K562 (cell line): ENCODE measurements at regions not wholly inside any gene's neighbourhood (a gene's known extent, or its start where the extent isn't known, plus 50 kb on each side); places are given as distances from the start of the nearest gene placed in this dataset.

ENCODE experiments used
- ATAC-seq: fragments of 200-7000 bp; cut with Tn5 transposase; 3 replicates; pipeline ENCODE4 v1.9.1; 2020; ENCODE audit warnings: moderate library complexity
- BruUV-seq: library from RNA; stranded (reverse); fragments of 400-500 nt; replicated peaks from 2 replicates; lab custom pipeline; 2021; lab: Mats Ljungman, UMichigan
- CTCF ChIA-PET: fragments of 300-600 bp; formaldehyde crosslinking; extraction: SDS; loops from one replicate; lab custom pipeline; 2021; ENCODE audit warnings: low intra/inter-chr PET ratio; lab: Yijun Ruan, JAX
- POLR2A ChIA-PET: fragments of 300-600, 350-650 bp; sonication (Branson Sonifier 250); formaldehyde crosslinking; extraction: SDS; loops from one replicate; lab custom pipeline; 2021; ENCODE audit warnings: antibody characterized with exemption, inconsistent platforms; lab: Yijun Ruan, JAX
- DNase-seq, 4 experiments: peaks; one replicate each; pipeline versions ENCODE4 v3.0.0 to v3.0.0-alpha.2; 2011 to 2018; ENCODE audit warnings: low spot score in 3 of 4, mixed read lengths in 3 of 4; ENCODE audit errors: extremely low read depth in 1 of 4
- FAIRE-seq: peaks from 2 replicates; lab custom pipeline; 2011; peaks lifted over from hg19 to GRCh38; lab: Jason Lieb, UNC
- H2AFZ ChIP-seq: 2 replicates; pipeline ENCODE4 v1.6.0; 2011; ENCODE audit warnings: low read depth, low read length, control low read depth, inconsistent platforms
- H3K27ac ChIP-seq: fragments of 200-600 bp; 3 replicates; pipeline ENCODE4 v1.8.0; 2011; ENCODE audit warnings: low read depth, mild to moderate bottlenecking, control low read depth, inconsistent platforms, low read length, moderate library complexity, mixed read lengths; ENCODE audit errors: extremely low read depth
- H3K27me3 ChIP-seq, 2 experiments: fragments of 300-600 bp in 1 of 2; 2 replicates in 1 of 2; 3 replicates in 1 of 2; pipeline versions ENCODE4 v1.6.0 to v1.8.0; 2011; ENCODE audit warnings: inconsistent platforms in 2 of 2, low read length in 2 of 2, mild to moderate bottlenecking in 1 of 2, mixed read lengths in 1 of 2, moderate library complexity in 1 of 2; ENCODE audit not compliant: control insufficient read depth in 2 of 2, insufficient read depth in 2 of 2
- H3K36me3 ChIP-seq: fragments of 300-600 bp; 3 replicates; pipeline ENCODE4 v1.8.0; 2011; ENCODE audit warnings: mild to moderate bottlenecking, low read length, inconsistent platforms; ENCODE audit not compliant: control insufficient read depth, insufficient read depth
- H3K4me1 ChIP-seq, 2 experiments: fragments of 200-600 bp in 1 of 2; replicated peaks in 1 of 2; 2 replicates in 1 of 2; 3 replicates in 1 of 2; pipeline versions ENCODE4 v1.5.1 to v1.8.0; 2011; ENCODE audit warnings: inconsistent platforms in 2 of 2, low read length in 2 of 2, mild to moderate bottlenecking in 1 of 2, mixed read lengths in 1 of 2, moderate library complexity in 1 of 2; ENCODE audit not compliant: control insufficient read depth in 2 of 2, insufficient read depth in 2 of 2
- H3K4me2 ChIP-seq: 2 replicates; pipeline ENCODE4 v1.6.1; 2011; ENCODE audit warnings: low read length, control low read depth, inconsistent platforms, mixed read lengths; ENCODE audit not compliant: insufficient read depth
- H3K4me3 ChIP-seq: fragments of 200-600 bp; sonication (generic), shearing (Covaris generic); 2 replicates; pipeline ENCODE4 v1.5.1; 2016; ENCODE audit warnings: control low read depth, inconsistent platforms
- H3K79me2 ChIP-seq: fragments of 200-600 bp; 3 replicates; pipeline ENCODE4 v1.8.0; 2011; ENCODE audit warnings: low read length, inconsistent platforms; ENCODE audit not compliant: control insufficient read depth, insufficient read depth
- H3K9ac ChIP-seq, 2 experiments: 2 replicates each; pipeline versions ENCODE4 v1.6.0 to v1.6.1; 2011; ENCODE audit warnings: low read depth in 2 of 2, low read length in 2 of 2, control low read depth in 1 of 2, inconsistent platforms in 1 of 2, mild to moderate bottlenecking in 1 of 2, mixed read lengths in 1 of 2; ENCODE audit not compliant: insufficient read depth in 1 of 2
- H3K9me1 ChIP-seq: one replicate; pipeline ENCODE4 v1.6.0; 2011; ENCODE audit warnings: inconsistent platforms, mild to moderate bottlenecking, low read length, moderate library complexity; ENCODE audit not compliant: control insufficient read depth, insufficient read depth
- H3K9me3 ChIP-seq: replicated peaks from 2 replicates; pipeline ENCODE4 v1.5.1; 2011; ENCODE audit warnings: low read depth, low read length, inconsistent platforms; ENCODE audit not compliant: control insufficient read depth, insufficient read depth
- H4K20me1 ChIP-seq: replicated peaks from 2 replicates; pipeline ENCODE4 v1.6.1; 2011; ENCODE audit warnings: low read length, inconsistent platforms, mixed read lengths; ENCODE audit not compliant: control insufficient read depth, insufficient read depth
- HCFC1 ChIP-seq: IDR thresholded peaks from 2 replicates; pipeline ENCODE4 v1.6.1; 2012; ENCODE audit warnings: low read depth, low read length, improper control_type of control experiment
- MYNN ChIP-seq, 2 experiments: sonication (generic); formaldehyde crosslinking in 1 of 2; IDR thresholded peaks; 2 replicates each; pipeline versions ENCODE4 v1.5.0 to v1.6.1; 2016 to 2020; ENCODE audit warnings: antibody characterized with exemption in 1 of 2, missing genetic modification reagents in 1 of 2
- POLR2AphosphoS5 ChIP-seq: IDR thresholded peaks from 2 replicates; pipeline ENCODE4 v1.6.1; 2011; ENCODE audit warnings: mild to moderate bottlenecking, low read depth, low read length, moderate library complexity; ENCODE audit not compliant: control insufficient read depth, insufficient read depth
- RAD21 ChIP-seq, 2 experiments: fragments of 250-450 bp in 1 of 2; fragments of 450-650 bp in 1 of 2; sonication (Bioruptor Pico) in 1 of 2; formaldehyde crosslinking in 1 of 2; IDR thresholded peaks in 1 of 2; conservative IDR thresholded peaks in 1 of 2; 2 replicates each; pipeline versions ENCODE4 v1.4.0 to v1.8.0; 2020 to 2022; ENCODE audit warnings: mild to moderate bottlenecking in 2 of 2, moderate library complexity in 1 of 2
- SMAD4 ChIP-seq: fragments of 250-450 bp; sonication (Bioruptor Pico); conservative IDR thresholded peaks from 2 replicates; pipeline ENCODE4 v1.8.0; 2021; ENCODE audit warnings: inconsistent platforms, mild to moderate bottlenecking, moderate library complexity
- TAL1 ChIP-seq: fragments of 450-650 bp; IDR thresholded peaks from 2 replicates; pipeline ENCODE4 v1.6.1; 2016; ENCODE audit warnings: mild to moderate bottlenecking
- TEAD1 ChIP-seq, 2 experiments: fragments of 450-650 bp in 1 of 2; sonication (generic) in 1 of 2; formaldehyde crosslinking; IDR thresholded peaks; 2 replicates each; pipeline versions ENCODE4 v1.4.0 to v1.8.0; 2020 to 2022; ENCODE audit warnings: mild to moderate bottlenecking in 2 of 2, missing genetic modification reagents in 1 of 2
- WGBS: fragments of 100-300 bp; shearing (Covaris generic); methylation state at CpG from one replicate; pipeline ENCODE4 v1.1.6; 2016; ENCODE audit warnings: low coverage, mixed read lengths; ENCODE audit not compliant: insufficient coverage; ENCODE audit errors: missing lambda C conversion rate; 5-methylcytosine and 5-hydroxymethylcytosine counted together
- in situ Hi-C: fragments of 300-500 bp; cut with MboI; formaldehyde crosslinking; loops from 4 replicates; pipeline ENCODE4 v1.15.0; 2018; ENCODE audit warnings: inconsistent platforms, mixed read lengths
- intact Hi-C: fragments of 100-400 bp; cut with micrococcal nuclease; formaldehyde crosslinking; loops from 2 replicates; pipeline ENCODE4 v1.14.2; 2022
- TF ChIP-seq, protein P1 (sequence below), 3 experiments: IDR thresholded peaks in 2 of 3; conservative IDR thresholded peaks in 1 of 3; 2 replicates each; pipeline ENCODE4 v1.5.1; 2011 to 2012; ENCODE audit warnings: low read length in 3 of 3, mild to moderate bottlenecking in 3 of 3, control low read depth in 2 of 3, improper control_type of control experiment in 1 of 3, inconsistent platforms in 1 of 3, low read depth in 1 of 3, mixed read lengths in 1 of 3, moderate library complexity in 1 of 3; ENCODE audit not compliant: insufficient read depth in 2 of 3

DNA sequence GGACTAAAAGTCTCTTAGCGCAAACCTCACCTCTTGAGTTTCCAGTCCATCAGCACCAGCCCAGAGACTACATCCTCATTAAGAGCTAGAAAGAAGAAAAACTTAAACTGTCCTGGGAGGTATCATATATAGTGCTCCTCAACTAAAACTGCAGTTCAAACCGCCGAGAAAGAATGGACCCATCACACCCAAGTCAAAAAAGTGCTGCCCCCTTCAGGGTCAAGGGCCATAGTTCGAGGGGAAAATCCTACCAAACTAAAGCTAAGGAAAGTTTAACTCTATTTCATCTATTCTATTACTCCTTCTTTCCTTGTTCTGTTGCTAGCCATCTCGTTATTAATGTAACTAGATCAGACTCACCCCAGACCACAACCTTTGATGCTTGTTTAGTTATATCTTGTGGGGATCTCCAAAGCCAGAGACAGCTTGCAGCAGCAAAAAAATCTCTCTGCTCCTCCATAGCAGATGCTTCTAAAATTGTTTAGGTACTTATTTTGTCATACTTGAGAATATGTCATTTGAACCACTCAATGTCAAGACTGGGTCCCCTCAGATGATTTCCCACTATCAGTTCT, 134.5 kb upstream of the RMP24 start:
- TF ChIP-seq TAL1 (no peak), RAD21 (CRISPR knock-in tag; conservative IDR thresholded peaks at IDR 0.05 in 1 of 2, IDR thresholded peaks at IDR 0.05 in 1 of 2) (peak in 1 of 2 experiments; percentile 19; a peak in 1 of 4 replicates), POLR2AphosphoS5 (no peak), MYNN (IDR thresholded peaks at IDR 0.05) (no peak), MYNN (CRISPR knock-in tag; IDR thresholded peaks at IDR 0.05) (no peak), HCFC1 (no peak), SMAD4 (no peak), TEAD1 (CRISPR knock-in tag; IDR thresholded peaks at IDR 0.05) (no peak)
- TF ChIP-seq, protein P1, sequence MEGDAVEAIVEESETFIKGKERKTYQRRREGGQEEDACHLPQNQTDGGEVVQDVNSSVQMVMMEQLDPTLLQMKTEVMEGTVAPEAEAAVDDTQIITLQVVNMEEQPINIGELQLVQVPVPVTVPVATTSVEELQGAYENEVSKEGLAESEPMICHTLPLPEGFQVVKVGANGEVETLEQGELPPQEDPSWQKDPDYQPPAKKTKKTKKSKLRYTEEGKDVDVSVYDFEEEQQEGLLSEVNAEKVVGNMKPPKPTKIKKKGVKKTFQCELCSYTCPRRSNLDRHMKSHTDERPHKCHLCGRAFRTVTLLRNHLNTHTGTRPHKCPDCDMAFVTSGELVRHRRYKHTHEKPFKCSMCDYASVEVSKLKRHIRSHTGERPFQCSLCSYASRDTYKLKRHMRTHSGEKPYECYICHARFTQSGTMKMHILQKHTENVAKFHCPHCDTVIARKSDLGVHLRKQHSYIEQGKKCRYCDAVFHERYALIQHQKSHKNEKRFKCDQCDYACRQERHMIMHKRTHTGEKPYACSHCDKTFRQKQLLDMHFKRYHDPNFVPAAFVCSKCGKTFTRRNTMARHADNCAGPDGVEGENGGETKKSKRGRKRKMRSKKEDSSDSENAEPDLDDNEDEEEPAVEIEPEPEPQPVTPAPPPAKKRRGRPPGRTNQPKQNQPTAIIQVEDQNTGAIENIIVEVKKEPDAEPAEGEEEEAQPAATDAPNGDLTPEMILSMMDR (IDR thresholded peaks at IDR 0.05 in 2 of 3, conservative IDR thresholded peaks at IDR 0.05 in 1 of 3; ENCODE audit: insufficient read depth in 2 of 3, low read depth in 1 of 3, low read length in 3 of 3): peak in 2 of 3 experiments; percentile 21 to 39; a peak in 2 of 6 replicates
- TF ChIP-seq, all 486 proteins: peak for 2
- intact Hi-C loops (no loop called here), in situ Hi-C loops (no loop called here)
- ChIA-PET CTCF (interaction anchor here (0.6 to 1.4 kb wide), 2 partner anchors 82 to 628 kb away, joined by 4 to 5 read pairs; no protein-coding TSS in a partner anchor), POLR2A (interaction anchor here (1.0 kb wide), 1 partner anchor 10 kb away, joined by 3 read pairs; no protein-coding TSS in a partner anchor)
- DNase-seq: no peak
- H3K9me3 ChIP-seq: no peaks in the 10 kb centered on the region
- no peak overlapping the region for H3K4me2 ChIP-seq
- H3K9me1 ChIP-seq: no peaks in the 10 kb centered on the region
- H3K27me3 ChIP-seq: peaks cover 0 to 3% of the 10 kb centered on the region in 2 experiments; a peak in 1 of 5 replicates
- no peaks in the 10 kb centered on the region for H4K20me1 ChIP-seq
- H3K4me1 ChIP-seq: no peaks in the 10 kb centered on the region
- FAIRE-seq: no peak
- no peak overlapping the region for H2AFZ ChIP-seq
- no peak overlapping the region for H3K9ac ChIP-seq
- no TSS peak for BruUV-seq
- ATAC-seq: peak; percentile 67
- WGBS: 0% methylated on average over 5 of the region's 5 CpGs
- H3K79me2 ChIP-seq: no peaks in the 10 kb centered on the region
- no peaks in the 10 kb centered on the region for H3K36me3 ChIP-seq
- no peak overlapping the region for H3K4me3 ChIP-seq
- H3K27ac ChIP-seq: no peak overlapping the region
